Suprapubic skin (tissue), 3 donors: ENCODE measurements at regions not wholly inside any gene's neighbourhood (a gene's known extent, or its start where the extent isn't known, plus 50 kb on each side); places are given as distances from the start of the nearest gene placed in this dataset.

ENCODE experiments used
- POLR2A ChIP-seq, 2 donors: fragments of 450-650 bp; IDR thresholded peaks; one replicate each; pipeline ENCODE4 v1.6.1; 2017; ENCODE audit warnings: antibody characterized with exemption in 2 of 2, mild to moderate bottlenecking in 2 of 2, moderate library complexity in 2 of 2
- TF ChIP-seq, protein P1 (sequence below), 2 donors: fragments of 200-600 bp in 1 of 2; fragments of 450-650 bp in 1 of 2; sonication (generic) in 1 of 2; IDR thresholded peaks; one replicate each; pipeline ENCODE4 v1.5.1; 2016 to 2019; ENCODE audit warnings: antibody characterized with exemption in 2 of 2, mild to moderate bottlenecking in 1 of 2, moderate library complexity in 1 of 2

DNA sequence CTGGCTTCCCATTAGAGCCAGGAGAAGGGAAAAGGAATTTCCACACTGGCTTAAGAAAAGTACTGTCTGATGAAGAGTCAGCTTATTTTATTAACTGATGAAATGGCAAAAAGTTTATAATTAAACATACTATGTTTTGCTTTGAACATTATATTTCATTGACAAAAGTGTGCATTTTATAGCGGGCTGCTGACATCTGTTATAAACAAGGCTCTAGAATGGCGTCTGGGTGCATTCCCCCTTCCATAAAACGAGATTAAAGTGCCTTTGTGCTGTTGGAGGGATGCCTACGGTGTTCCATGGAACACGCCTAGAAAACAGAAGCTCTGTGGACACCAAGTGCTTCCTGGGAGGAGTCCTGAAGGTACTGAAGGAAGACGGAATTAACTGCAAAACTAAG is 220.2 kb downstream of the SNX10 start:
- no peak for TF ChIP-seq POLR2A (IDR thresholded peaks at IDR 0.05)
- TF ChIP-seq, protein P1, sequence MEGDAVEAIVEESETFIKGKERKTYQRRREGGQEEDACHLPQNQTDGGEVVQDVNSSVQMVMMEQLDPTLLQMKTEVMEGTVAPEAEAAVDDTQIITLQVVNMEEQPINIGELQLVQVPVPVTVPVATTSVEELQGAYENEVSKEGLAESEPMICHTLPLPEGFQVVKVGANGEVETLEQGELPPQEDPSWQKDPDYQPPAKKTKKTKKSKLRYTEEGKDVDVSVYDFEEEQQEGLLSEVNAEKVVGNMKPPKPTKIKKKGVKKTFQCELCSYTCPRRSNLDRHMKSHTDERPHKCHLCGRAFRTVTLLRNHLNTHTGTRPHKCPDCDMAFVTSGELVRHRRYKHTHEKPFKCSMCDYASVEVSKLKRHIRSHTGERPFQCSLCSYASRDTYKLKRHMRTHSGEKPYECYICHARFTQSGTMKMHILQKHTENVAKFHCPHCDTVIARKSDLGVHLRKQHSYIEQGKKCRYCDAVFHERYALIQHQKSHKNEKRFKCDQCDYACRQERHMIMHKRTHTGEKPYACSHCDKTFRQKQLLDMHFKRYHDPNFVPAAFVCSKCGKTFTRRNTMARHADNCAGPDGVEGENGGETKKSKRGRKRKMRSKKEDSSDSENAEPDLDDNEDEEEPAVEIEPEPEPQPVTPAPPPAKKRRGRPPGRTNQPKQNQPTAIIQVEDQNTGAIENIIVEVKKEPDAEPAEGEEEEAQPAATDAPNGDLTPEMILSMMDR (IDR thresholded peaks at IDR 0.05): no peak
